GM19023 (cell line): ENCODE measurements at regions not wholly inside any gene's neighbourhood (a gene's known extent, or its start where the extent isn't known, plus 50 kb on each side); places are given as distances from the start of the nearest gene placed in this dataset.
"Not testable (repeated sequence)": the region's sequence is repeated elsewhere in the genome, so short reads cannot be mapped to it uniquely, and the experiment has no call there.

Experiments used
- ATAC-seq: cut with Tn5 transposase; IDR thresholded peaks from one replicate; pipeline ENCODE4 v1.9.1; 2021; ENCODE audit warnings: mild to moderate bottlenecking, moderate library complexity; ENCODE audit not compliant: unreplicated experiment

- ATAC-seq, result no peak
These were observed 50.5 kb upstream of the PARP4 start for GRCh38 chr13:24563087-24563486.

- not testable (repeated sequence) for ATAC-seq
These were observed 51.4 kb upstream of the PARP4 start for GRCh38 chr13:24563971-24564370.

- no peak for ATAC-seq
These were observed 52.3 kb upstream of the PARP4 start for GRCh38 chr13:24564881-24565280.

- ATAC-seq, result not testable (repeated sequence)
These were observed 55.0 kb upstream of the PARP4 start for GRCh38 chr13:24567593-24567992.

- no peak for ATAC-seq
These were observed 62.3 kb upstream of the PARP4 start for GRCh38 chr13:24574847-24575246.

- ATAC-seq, result not testable (repeated sequence)
These were observed 67.7 kb upstream of the PARP4 start for GRCh38 chr13:24580315-24580714.

GRCh38 chr13:24581578-24581977 is 69.0 kb upstream of the PARP4 start:
- ATAC-seq, result not testable (repeated sequence)

GRCh38 chr13:24591697-24592096 is 79.1 kb upstream of the PARP4 start:
- not testable (repeated sequence) for ATAC-seq

GRCh38 chr13:24597906-24598670 is 82.1 kb upstream of the ATP12A start:
- ATAC-seq, result not testable (repeated sequence)

GRCh38 chr13:24599019-24599791 is 81.0 kb upstream of the ATP12A start:
- not testable (repeated sequence) for ATAC-seq

GRCh38 chr13:24605923-24606372 is 74.3 kb upstream of the ATP12A start:
- ATAC-seq, result no peak

GRCh38 chr13:24606486-24607170 is 73.6 kb upstream of the ATP12A start:
- ATAC-seq, result no peak

GRCh38 chr13:24610956-24611355 is 69.3 kb upstream of the ATP12A start:
- no peak for ATAC-seq

- ATAC-seq, result no peak
These were observed 67.5 kb upstream of the ATP12A start for GRCh38 chr13:24612726-24613125.

GRCh38 chr13:24613128-24613527 is 67.1 kb upstream of the ATP12A start:
- ATAC-seq, result no peak

- ATAC-seq, result no peak
These were observed 66.5 kb upstream of the ATP12A start for GRCh38 chr13:24613755-24614154.

GRCh38 chr13:24614306-24615080 is 65.7 kb upstream of the ATP12A start:
- ATAC-seq, result no peak

- no peak for ATAC-seq
These were observed 65.1 kb upstream of the ATP12A start for GRCh38 chr13:24615114-24615513.

- ATAC-seq, result no peak
These were observed 64.2 kb upstream of the ATP12A start for GRCh38 chr13:24615911-24616472.

GRCh38 chr13:24616514-24616913 is 63.7 kb upstream of the ATP12A start:
- ATAC-seq, result no peak
